Esophagus squamous epithelium (tissue), 5 donors: ENCODE measurements at regions not wholly inside any gene's neighbourhood (a gene's known extent, or its start where the extent isn't known, plus 50 kb on each side); places are given as distances from the start of the nearest gene placed in this dataset.
"Not testable (repeated sequence)": the region's sequence is repeated elsewhere in the genome, so short reads cannot be mapped to it uniquely, and the experiment has no call there.

Source experiments
- DNase-seq: peaks from one replicate; lab custom pipeline; 2025; lab: John Stamatoyannopoulos, UW
- H3K27ac ChIP-seq, 4 donors: fragments of 200-600 bp; sonication (generic); one replicate each; pipeline ENCODE4 v1.5.1; 2016 to 2019; ENCODE audit warnings: mild to moderate bottlenecking in 1 of 4
- H3K27me3 ChIP-seq, 4 donors: fragments of 200-600 bp; sonication (generic); 1 replicate in 3 of 4; 2 replicates in 1 of 4; pipeline versions ENCODE4 v1.5.1 to v1.6.0; 2017 to 2021; ENCODE audit warnings: antibody characterized with exemption in 1 of 4
- H3K36me3 ChIP-seq, 3 donors: fragments of 200-600 bp; sonication (generic); one replicate each; pipeline ENCODE4 v1.5.1; 2016 to 2019
- H3K4me1 ChIP-seq, 3 donors: fragments of 200-600 bp; sonication (generic); one replicate each; pipeline ENCODE4 v1.5.1; 2017 to 2019
- H3K4me3 ChIP-seq, 4 donors: fragments of 200-600 bp; sonication (generic); 1 replicate in 3 of 4; 2 replicates in 1 of 4; pipeline ENCODE4 v1.5.1; 2016 to 2019; ENCODE audit warnings: mild to moderate bottlenecking in 2 of 4, moderate library complexity in 1 of 4
- H3K9me3 ChIP-seq, 3 donors: fragments of 200-600 bp; sonication (generic); one replicate each; pipeline ENCODE4 v1.5.1; 2016 to 2019
- CTCF ChIP-seq, 6 experiments: fragments of 450-650 bp in 4 of 6; fragments of 200-600 bp in 2 of 6; sonication (generic) in 2 of 6; IDR thresholded peaks; one replicate each; pipeline ENCODE4 v1.5.1; 2016 to 2019; ENCODE audit warnings: antibody characterized with exemption in 6 of 6, mild to moderate bottlenecking in 4 of 6, moderate library complexity in 4 of 6
- POLR2A ChIP-seq, 4 donors: fragments of 450-650 bp; IDR thresholded peaks; one replicate each; pipeline ENCODE4 v1.6.1; 2017; ENCODE audit warnings: antibody characterized with exemption in 4 of 4, mild to moderate bottlenecking in 4 of 4, moderate library complexity in 3 of 4
- WGBS, 2 donors: methylation state at CpG; one replicate each; pipeline ENCODE4 v1.1.5; 2018; 5-methylcytosine and 5-hydroxymethylcytosine counted together
- intact Hi-C: fragments of 100-400 bp; cut with DNase I; formaldehyde crosslinking; loops from one replicate; pipeline ENCODE4 v1.15.0; 2022
- donor health status: DM: yes; HTN: yes; CAD: no.

GRCh38 chr7:80997841-80998240 is 79.0 kb upstream of the SEMA3C start:
- WGBS, 2 donors: 88 to 93% methylated on average over 7 of the region's 7 CpGs
- Histone ChIP-seq H3K36me3 (no peaks in the 10 kb centered on the region), H3K27me3 (no peaks in the 10 kb centered on the region), H3K27ac (no peak overlapping the region), H3K4me1 (no peaks in the 10 kb centered on the region), H3K4me3 (no peak overlapping the region), H3K9me3 (no peaks in the 10 kb centered on the region)
- intact Hi-C loops: no loop called here
- no peak for TF ChIP-seq POLR2A (IDR thresholded peaks at IDR 0.05)
- TF ChIP-seq CTCF (IDR thresholded peaks at IDR 0.05): no peak
- no peak for DNase-seq

GRCh38 chr7:80996236-80996635 is 77.4 kb upstream of the SEMA3C start:
- intact Hi-C loops: not testable (repeated sequence)

GRCh38 chr7:80991654-80992053 is 72.8 kb upstream of the SEMA3C start:
- 64 to 77% methylated on average over 3 to 5 of the region's 5 CpGs for WGBS, 2 donors
- no peaks in the 10 kb centered on the region for H3K36me3 ChIP-seq
- intact Hi-C loops: no loop called here
- no peaks in the 10 kb centered on the region for H3K9me3 ChIP-seq
- DNase-seq: no peak
- H3K4me3 ChIP-seq: no peak overlapping the region
- no peaks in the 10 kb centered on the region for H3K4me1 ChIP-seq
- H3K27me3 ChIP-seq: no peaks in the 10 kb centered on the region
- no peak overlapping the region for H3K27ac ChIP-seq
- TF ChIP-seq POLR2A (IDR thresholded peaks at IDR 0.05) (no peak), CTCF (IDR thresholded peaks at IDR 0.05) (no peak)

More at GRCh38 chr7:80996236-80996635, 77.4 kb upstream of the SEMA3C start:
- not testable (repeated sequence) for DNase-seq, H3K9me3 ChIP-seq, H3K4me1 ChIP-seq, H3K36me3 ChIP-seq, H3K4me3 ChIP-seq, H3K27me3 ChIP-seq, H3K27ac ChIP-seq
- WGBS, 2 donors: 61 to 85% methylated on average over 2 of the region's 2 CpGs

GRCh38 chr7:80984619-80985018 is 65.8 kb upstream of the SEMA3C start:
- no peaks in the 10 kb centered on the region for H3K9me3 ChIP-seq
- no peak for DNase-seq
- no peak overlapping the region for H3K4me3 ChIP-seq
- TF ChIP-seq CTCF (IDR thresholded peaks at IDR 0.05) (no peak), POLR2A (IDR thresholded peaks at IDR 0.05) (no peak)
- no peaks in the 10 kb centered on the region for H3K36me3 ChIP-seq
- H3K4me1 ChIP-seq: no peaks in the 10 kb centered on the region
- H3K27me3 ChIP-seq: no peaks in the 10 kb centered on the region
- H3K27ac ChIP-seq: no peak overlapping the region
- WGBS, 2 donors: 50 to 65% methylated on average over 1 of the region's 1 CpG
- intact Hi-C loops: no loop called here

- intact Hi-C loops: no loop called here
- H3K4me1 ChIP-seq: no peaks in the 10 kb centered on the region
- no peaks in the 10 kb centered on the region for H3K27me3 ChIP-seq
- WGBS, 2 donors: 57 to 69% methylated on average over 3 of the region's 3 CpGs
- TF ChIP-seq CTCF (IDR thresholded peaks at IDR 0.05) (no peak), POLR2A (IDR thresholded peaks at IDR 0.05) (no peak)
- no peaks in the 10 kb centered on the region for H3K36me3 ChIP-seq
- H3K4me3 ChIP-seq: no peak overlapping the region
- H3K9me3 ChIP-seq: no peaks in the 10 kb centered on the region
- DNase-seq: no peak
- H3K27ac ChIP-seq: no peak overlapping the region
These were observed 62.6 kb upstream of the SEMA3C start for GRCh38 chr7:80981405-80981804.

GRCh38 chr7:80977751-80978150 is 58.9 kb upstream of the SEMA3C start:
- intact Hi-C loops: no loop called here
- Histone ChIP-seq H3K27me3 (no peaks in the 10 kb centered on the region), H3K27ac (no peak overlapping the region), H3K9me3 (no peaks in the 10 kb centered on the region), H3K4me3 (no peak overlapping the region), H3K36me3 (no peaks in the 10 kb centered on the region), H3K4me1 (no peaks in the 10 kb centered on the region)
- WGBS, 2 donors: 35 to 63% methylated on average over 1 of the region's 1 CpG
- no peak for DNase-seq
- TF ChIP-seq CTCF (IDR thresholded peaks at IDR 0.05) (no peak), POLR2A (IDR thresholded peaks at IDR 0.05) (no peak)
